HUDEP-2 (cell line): ENCODE measurements at regions not wholly inside any gene's neighbourhood (a gene's known extent, or its start where the extent isn't known, plus 50 kb on each side); places are given as distances from the start of the nearest gene placed in this dataset.

Experiments
- DNase-seq, 76 experiments: peaks; one replicate each; lab custom pipeline; 2025; ENCODE audit not compliant: unreplicated experiment in 76 of 76; lab: John Stamatoyannopoulos, UW

DNA sequence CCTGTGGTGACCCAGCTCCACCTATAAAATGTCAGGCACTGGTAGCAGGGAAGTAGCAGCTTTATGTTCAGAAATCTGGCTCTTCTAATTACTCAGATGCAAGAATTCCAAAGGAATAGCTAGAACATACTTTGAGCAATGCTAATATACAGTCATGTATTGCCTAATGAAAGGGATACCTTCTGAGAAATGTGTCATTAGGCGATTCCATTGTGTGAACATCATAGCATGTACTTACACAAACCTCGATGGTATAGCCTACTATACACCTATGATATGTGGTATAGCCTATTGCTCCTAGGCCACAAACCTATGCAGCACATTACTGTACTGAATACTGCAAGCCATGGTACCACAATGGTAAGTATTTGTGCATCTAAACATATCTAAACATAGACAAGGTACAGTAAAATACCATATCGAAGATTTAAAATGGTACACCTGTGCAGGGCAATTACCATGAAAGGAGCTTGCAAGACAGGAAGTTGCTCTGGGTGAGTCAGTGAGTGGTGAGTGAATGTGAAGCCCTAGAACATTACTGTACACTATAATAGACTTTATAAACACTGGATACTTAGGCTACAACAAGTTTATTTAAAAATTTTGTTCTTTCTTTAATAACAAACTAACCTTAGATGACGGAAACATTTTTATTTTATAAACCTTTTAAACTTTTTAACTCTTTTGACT is 50.3 kb upstream of the ETAA1 start:
- DNase-seq: no peak
